Activated T-helper 2 cell treated with anti-CD3 and anti-CD28 coated beads, Interferon-gamma antibody, Interleukin-2, Interleukin-4, amounts not matched to agents 10 μg/mL and 5 μg/mL and 100 μg/mL, durations not matched to agents 14 hours and 24 hours and 36 hours (primary cell): ENCODE measurements at regions not wholly inside any gene's neighbourhood (a gene's known extent, or its start where the extent isn't known, plus 50 kb on each side); places are given as distances from the start of the nearest gene placed in this dataset.
"Not testable (repeated sequence)": the region's sequence is repeated elsewhere in the genome, so short reads cannot be mapped to it uniquely, and the experiment has no call there.

ENCODE experiments used
- DNase-seq: peaks from one replicate; pipeline ENCODE4 v3.0.0; 2021; ENCODE audit warnings: low spot score
- H3K27ac Mint-ChIP-seq: one replicate; pipeline ENCODE4 v1.8.0; 2021; ENCODE audit warnings: mixed read lengths
- H3K27me3 Mint-ChIP-seq: one replicate; pipeline ENCODE4 v1.8.0; 2021; ENCODE audit warnings: low read depth, mixed read lengths
- H3K36me3 Mint-ChIP-seq: one replicate; pipeline ENCODE4 v1.8.0; 2021; ENCODE audit warnings: low read depth, mixed read lengths
- H3K4me1 Mint-ChIP-seq: one replicate; pipeline ENCODE4 v1.8.0; 2021; ENCODE audit warnings: low read depth, mixed read lengths
- H3K4me3 Mint-ChIP-seq: one replicate; pipeline ENCODE4 v1.8.0; 2021; ENCODE audit warnings: low read depth, mild to moderate bottlenecking, moderate library complexity, mixed read lengths
- H3K9me3 Mint-ChIP-seq: one replicate; pipeline ENCODE4 v1.8.0; 2021; ENCODE audit warnings: mixed read lengths
- intact Hi-C: fragments of 100-400 bp; cut with micrococcal nuclease; formaldehyde crosslinking; loops from one replicate; pipeline ENCODE4 v1.15.1; 2023

- Mint-ChIP-seq H3K27ac (no peak overlapping the region), H3K4me1 (no peaks in the 10 kb centered on the region), H3K4me3 (no peak overlapping the region), H3K36me3 (no peaks in the 10 kb centered on the region), H3K27me3 (no peaks in the 10 kb centered on the region), H3K9me3 (no peaks in the 10 kb centered on the region)
- no peak for DNase-seq
- intact Hi-C loops = no loop called here
Measured at GRCh38 chr12:91272461-91273063, 89.9 kb upstream of the DCN start.

DNA sequence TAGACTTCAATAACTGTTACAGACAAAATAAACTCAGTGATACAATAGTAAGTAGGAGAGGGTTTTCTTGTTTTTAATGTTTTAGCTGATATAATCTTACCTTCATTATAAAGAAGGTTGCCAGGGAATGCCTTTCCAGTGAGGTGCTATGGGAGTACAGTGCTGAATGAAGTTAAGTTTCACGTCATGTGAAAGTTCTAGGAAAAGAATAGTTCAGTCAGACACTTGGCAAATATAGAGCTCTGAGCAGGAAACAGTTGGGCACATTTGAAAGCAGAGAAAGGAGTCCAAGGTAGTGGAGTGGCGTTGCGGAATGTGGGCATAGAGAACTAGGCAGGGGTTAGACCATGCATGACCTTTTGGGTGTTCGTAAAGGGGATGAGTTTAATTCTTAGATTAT is 88.6 kb upstream of the DCN start:
- no peaks in the 10 kb centered on the region for H3K9me3 Mint-ChIP-seq

GRCh38 chr12:91267039-91267438 is 84.4 kb upstream of the DCN start:
- no peaks in the 10 kb centered on the region for H3K4me1 Mint-ChIP-seq
- H3K27ac Mint-ChIP-seq = no peak overlapping the region
- no peak for DNase-seq
- intact Hi-C loops = no loop called here
- H3K36me3 Mint-ChIP-seq = no peaks in the 10 kb centered on the region
- no peak overlapping the region for H3K4me3 Mint-ChIP-seq
- no peaks in the 10 kb centered on the region for H3K9me3 Mint-ChIP-seq
- no peaks in the 10 kb centered on the region for H3K27me3 Mint-ChIP-seq

More for the DNA sequence above, 88.6 kb upstream of the DCN start:
- no peaks in the 10 kb centered on the region for H3K36me3 Mint-ChIP-seq
- no peak overlapping the region for H3K4me3 Mint-ChIP-seq
- no peaks in the 10 kb centered on the region for H3K4me1 Mint-ChIP-seq
- no peaks in the 10 kb centered on the region for H3K27me3 Mint-ChIP-seq
- intact Hi-C loops = no loop called here
- DNase-seq = no peak
- no peak overlapping the region for H3K27ac Mint-ChIP-seq

DNA sequence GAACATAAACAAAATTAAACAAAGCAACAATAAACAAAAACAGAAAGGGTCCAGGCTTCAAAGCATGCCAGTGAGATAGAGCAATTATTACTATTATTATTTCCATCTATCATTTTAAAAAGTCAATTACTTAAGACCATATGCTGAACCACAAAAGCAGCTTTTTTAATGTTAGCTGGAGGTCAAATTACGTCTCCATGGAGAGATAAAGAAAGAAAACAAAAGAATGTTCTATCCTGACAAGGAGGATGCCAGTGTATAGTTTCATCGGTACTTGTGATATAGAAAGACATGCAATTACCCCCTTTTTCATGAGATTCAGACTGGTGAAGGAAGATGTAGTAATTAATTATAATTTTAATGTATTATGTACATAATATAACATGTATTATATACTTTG is 81.6 kb upstream of the DCN start:
- Mint-ChIP-seq H3K4me1 (no peaks in the 10 kb centered on the region), H3K9me3 (no peaks in the 10 kb centered on the region), H3K27ac (no peak overlapping the region), H3K27me3 (no peaks in the 10 kb centered on the region), H3K36me3 (no peaks in the 10 kb centered on the region), H3K4me3 (no peak overlapping the region)
- intact Hi-C loops = no loop called here
- DNase-seq = no peak

DNA sequence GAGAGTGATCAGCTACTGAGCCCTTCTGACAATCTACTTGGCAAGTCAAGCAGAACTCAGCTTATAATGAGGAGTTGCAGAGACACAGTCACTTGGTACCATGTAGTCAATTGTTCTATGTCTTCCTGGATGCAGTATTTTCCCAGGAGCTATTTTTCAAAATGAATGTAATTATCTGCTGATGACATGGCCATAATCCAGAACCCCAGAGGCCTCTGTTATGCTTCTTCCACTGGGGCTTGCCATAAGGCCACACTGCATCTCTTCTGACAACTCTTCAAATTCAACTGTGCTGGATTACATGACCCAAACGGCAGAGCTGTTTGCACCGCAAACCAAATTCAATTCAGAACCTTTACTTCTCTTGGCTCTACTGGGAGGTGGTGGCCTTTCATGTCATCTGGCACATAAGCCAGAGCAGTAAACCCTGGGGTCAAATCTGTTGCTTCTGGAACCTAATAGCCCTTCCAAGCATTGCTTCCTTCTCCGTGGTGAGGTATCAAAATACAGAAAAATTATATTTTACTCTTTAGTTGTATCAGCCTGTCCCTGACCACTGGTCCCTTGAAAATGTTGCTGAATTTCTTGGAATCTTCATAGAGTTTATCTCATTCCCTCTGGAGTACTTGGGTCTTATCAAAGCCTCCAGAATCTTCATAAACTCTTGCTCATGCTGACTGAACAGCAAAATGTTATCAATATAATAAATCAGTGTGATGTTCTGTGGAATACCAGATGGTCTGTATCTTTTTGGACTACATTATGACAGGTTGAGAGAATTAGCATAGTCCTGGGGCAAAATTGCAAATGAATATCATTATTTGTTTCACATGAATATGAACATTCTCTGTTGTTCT is 79.4 kb upstream of the DCN start:
- no peaks in the 10 kb centered on the region for H3K9me3 Mint-ChIP-seq
- H3K36me3 Mint-ChIP-seq = no peaks in the 10 kb centered on the region
- H3K27me3 Mint-ChIP-seq = no peaks in the 10 kb centered on the region
- intact Hi-C loops = no loop called here
- H3K4me1 Mint-ChIP-seq = no peaks in the 10 kb centered on the region
- H3K27ac Mint-ChIP-seq = no peak overlapping the region
- no peak overlapping the region for H3K4me3 Mint-ChIP-seq
- no peak for DNase-seq

DNA sequence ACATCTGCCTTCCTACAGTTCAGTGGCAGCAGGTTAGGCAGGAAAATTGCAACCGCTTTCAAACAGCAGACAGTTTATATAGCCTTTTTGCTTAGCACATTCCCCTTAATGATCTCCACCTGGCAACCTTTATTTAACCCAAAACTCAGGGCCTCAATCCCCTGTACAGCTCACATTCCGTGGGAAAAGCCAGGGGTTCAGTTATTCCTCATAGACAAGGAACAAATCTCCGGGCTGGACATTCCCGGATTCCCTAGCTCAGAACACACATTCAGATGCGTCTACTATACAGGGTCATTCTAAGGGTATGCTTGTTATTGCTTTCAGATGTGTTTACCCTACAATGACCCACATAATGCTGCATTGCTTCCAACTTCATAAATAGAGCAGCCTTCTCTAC is 73.8 kb upstream of the DCN start:
- Mint-ChIP-seq H3K4me1 (no peaks in the 10 kb centered on the region), H3K36me3 (no peaks in the 10 kb centered on the region), H3K9me3 (no peaks in the 10 kb centered on the region), H3K27me3 (no peaks in the 10 kb centered on the region), H3K27ac (no peak overlapping the region), H3K4me3 (no peak overlapping the region)
- no peak for DNase-seq
- intact Hi-C loops = no loop called here

DNA sequence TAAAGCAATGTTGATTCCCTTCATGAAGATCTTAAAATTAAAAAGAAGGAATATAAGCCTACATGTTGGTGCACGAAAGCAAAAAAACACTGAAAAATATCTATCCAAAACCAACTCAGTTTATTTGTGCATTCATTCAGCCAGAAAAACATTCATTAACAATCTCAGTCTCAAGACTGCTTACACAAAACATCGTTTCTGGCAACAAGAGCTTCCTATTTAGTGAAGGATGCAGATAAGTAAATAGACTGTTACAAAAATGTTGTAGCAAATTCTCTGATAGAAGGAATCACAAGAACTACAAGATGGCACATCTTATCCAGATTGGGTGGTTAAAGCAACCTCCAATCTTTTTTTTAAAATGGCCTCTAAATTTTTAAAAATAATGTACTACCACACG is 69.7 kb upstream of the DCN start:
- H3K27ac Mint-ChIP-seq = no peak overlapping the region
- no peak for DNase-seq
- no peaks in the 10 kb centered on the region for H3K9me3 Mint-ChIP-seq
- no peaks in the 10 kb centered on the region for H3K4me1 Mint-ChIP-seq
- H3K36me3 Mint-ChIP-seq = no peaks in the 10 kb centered on the region
- H3K4me3 Mint-ChIP-seq = no peak overlapping the region
- no peaks in the 10 kb centered on the region for H3K27me3 Mint-ChIP-seq
- intact Hi-C loops = no loop called here

DNA sequence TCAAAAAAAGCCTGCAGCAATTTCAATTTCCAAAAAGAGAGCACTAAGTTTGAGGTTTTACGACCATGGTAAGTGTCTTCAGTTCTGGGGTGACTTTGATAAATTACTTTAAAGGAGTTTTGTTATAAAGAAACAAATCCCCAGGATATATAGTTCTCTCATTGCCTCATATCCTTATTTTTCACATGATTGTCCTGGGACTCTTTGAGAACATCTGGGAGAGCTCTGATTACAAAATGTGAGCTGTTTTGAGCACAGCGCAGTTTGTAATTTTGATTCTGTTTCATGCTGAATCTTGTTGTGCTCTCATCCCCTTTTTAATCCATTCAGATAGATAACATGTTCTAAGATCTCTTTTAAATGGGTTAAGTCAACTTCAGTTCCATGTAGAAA is 67.7 kb upstream of the DCN start:
- H3K9me3 Mint-ChIP-seq = no peaks in the 10 kb centered on the region
- no peaks in the 10 kb centered on the region for H3K36me3 Mint-ChIP-seq
- intact Hi-C loops = no loop called here
- H3K4me1 Mint-ChIP-seq = no peaks in the 10 kb centered on the region
- H3K27me3 Mint-ChIP-seq = no peaks in the 10 kb centered on the region
- H3K4me3 Mint-ChIP-seq = no peak overlapping the region
- no peak for DNase-seq
- H3K27ac Mint-ChIP-seq = no peak overlapping the region

GRCh38 chr12:91249518-91250272 is 67.1 kb upstream of the DCN start:
- Mint-ChIP-seq H3K9me3 (no peaks in the 10 kb centered on the region), H3K27ac (no peak overlapping the region), H3K4me1 (no peaks in the 10 kb centered on the region), H3K4me3 (no peak overlapping the region), H3K27me3 (no peaks in the 10 kb centered on the region), H3K36me3 (no peaks in the 10 kb centered on the region)
- intact Hi-C loops = no loop called here
- DNase-seq = no peak

DNA sequence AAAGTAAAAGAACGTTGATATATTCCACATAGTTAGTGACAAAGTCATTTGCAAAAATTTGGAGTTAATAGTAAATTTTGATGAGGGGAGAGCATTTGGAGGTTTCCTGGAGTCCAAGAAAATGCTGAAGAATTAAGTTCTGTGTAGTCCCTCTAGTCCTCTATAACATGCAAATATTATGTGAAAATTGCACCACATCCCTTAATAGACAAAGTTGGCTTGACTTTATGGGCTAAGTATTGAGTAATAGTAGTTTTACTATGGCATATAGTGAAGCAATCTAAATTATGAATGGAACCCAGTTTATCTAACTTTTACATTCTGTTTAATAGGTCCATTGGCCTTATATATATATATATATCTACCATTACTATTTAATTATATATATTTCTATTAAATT is 66.4 kb upstream of the DCN start:
- intact Hi-C loops = no loop called here
- DNase-seq = no peak
- Mint-ChIP-seq H3K27ac (no peak overlapping the region), H3K36me3 (no peaks in the 10 kb centered on the region), H3K27me3 (no peaks in the 10 kb centered on the region), H3K4me1 (no peaks in the 10 kb centered on the region), H3K4me3 (no peak overlapping the region), H3K9me3 (no peaks in the 10 kb centered on the region)

- intact Hi-C loops, DNase-seq, H3K36me3 Mint-ChIP-seq, H3K9me3 Mint-ChIP-seq, H3K4me3 Mint-ChIP-seq, H3K4me1 Mint-ChIP-seq, H3K27me3 Mint-ChIP-seq, H3K27ac Mint-ChIP-seq: not testable (repeated sequence)
Measured at GRCh38 chr12:91243177-91243576, 60.6 kb upstream of the DCN start.

DNA sequence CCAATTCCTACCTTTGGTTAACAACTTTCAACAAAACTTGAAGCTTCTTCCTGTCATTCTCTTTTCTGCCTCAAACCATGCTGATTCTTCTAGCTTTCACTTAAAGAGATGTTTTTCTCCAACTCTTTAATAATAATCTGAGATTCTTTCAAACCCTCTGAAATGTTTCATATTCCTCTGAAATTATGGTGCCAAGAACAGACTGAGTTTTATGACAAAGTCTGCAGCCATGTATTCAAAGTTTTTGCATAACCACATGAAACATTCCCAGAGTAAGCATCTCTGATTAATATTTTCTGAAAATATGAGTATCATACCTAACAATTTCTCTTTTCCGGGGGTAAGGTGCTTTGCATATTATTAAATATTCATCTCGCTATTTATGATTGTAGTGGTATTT is 59.1 kb upstream of the DCN start:
- intact Hi-C loops = no loop called here

GRCh38 chr12:91240386-91241095 is 57.9 kb upstream of the DCN start:
- DNase-seq = no peak
- Mint-ChIP-seq H3K4me3 (no peak overlapping the region), H3K9me3 (no peaks in the 10 kb centered on the region), H3K27me3 (no peaks in the 10 kb centered on the region), H3K36me3 (no peaks in the 10 kb centered on the region), H3K27ac (no peak overlapping the region), H3K4me1 (no peaks in the 10 kb centered on the region)
- intact Hi-C loops = no loop called here

More for the DNA sequence above, 59.1 kb upstream of the DCN start:
- H3K4me3 Mint-ChIP-seq = no peak overlapping the region
- no peaks in the 10 kb centered on the region for H3K27me3 Mint-ChIP-seq
- no peak for DNase-seq
- H3K27ac Mint-ChIP-seq = no peak overlapping the region
- H3K9me3 Mint-ChIP-seq = no peaks in the 10 kb centered on the region
- H3K4me1 Mint-ChIP-seq = no peaks in the 10 kb centered on the region
- no peaks in the 10 kb centered on the region for H3K36me3 Mint-ChIP-seq
